Activated CD8-positive, alpha-beta memory T cell treated with anti-CD3 and anti-CD28 coated beads for 36 hours (primary cell): ENCODE measurements at regions not wholly inside any gene's neighbourhood (a gene's known extent, or its start where the extent isn't known, plus 50 kb on each side); places are given as distances from the start of the nearest gene placed in this dataset.
"Not testable (repeated sequence)": the region's sequence is repeated elsewhere in the genome, so short reads cannot be mapped to it uniquely, and the experiment has no call there.

Source experiments
- CTCF ChIA-PET: fragments of 350-600 bp; sonication (Branson Sonifier 250); formaldehyde crosslinking; loops from one replicate; lab custom pipeline; 2021; ENCODE audit warnings: antibody characterized with exemption; lab: Charles Lee
- POLR2A ChIA-PET: fragments of 350-600 bp; sonication (Branson Sonifier 250); formaldehyde crosslinking; loops from one replicate; lab custom pipeline; 2021; ENCODE audit warnings: antibody characterized with exemption; lab: Charles Lee

DNA sequence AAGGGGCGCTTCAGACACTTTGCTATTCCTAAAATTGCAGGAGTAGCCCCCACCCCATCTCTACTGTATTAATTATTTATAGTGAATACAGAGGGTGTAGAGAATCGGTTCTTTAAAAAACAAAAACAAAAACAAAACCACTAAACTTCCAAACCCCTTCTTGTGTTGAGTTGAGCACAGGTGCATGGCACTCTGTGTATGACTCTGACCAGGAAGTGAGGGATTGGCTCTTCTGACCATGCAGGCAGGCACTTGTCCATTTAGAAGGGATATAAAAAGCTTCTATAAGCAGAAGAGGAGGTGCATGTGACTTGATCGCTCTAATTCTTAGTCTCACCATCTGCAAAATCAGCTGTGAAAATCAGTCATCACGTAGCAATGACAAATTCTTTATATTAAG, 108.0 kb upstream of the PRSS1 start:
- POLR2A ChIA-PET, CTCF ChIA-PET: not testable (repeated sequence)

DNA sequence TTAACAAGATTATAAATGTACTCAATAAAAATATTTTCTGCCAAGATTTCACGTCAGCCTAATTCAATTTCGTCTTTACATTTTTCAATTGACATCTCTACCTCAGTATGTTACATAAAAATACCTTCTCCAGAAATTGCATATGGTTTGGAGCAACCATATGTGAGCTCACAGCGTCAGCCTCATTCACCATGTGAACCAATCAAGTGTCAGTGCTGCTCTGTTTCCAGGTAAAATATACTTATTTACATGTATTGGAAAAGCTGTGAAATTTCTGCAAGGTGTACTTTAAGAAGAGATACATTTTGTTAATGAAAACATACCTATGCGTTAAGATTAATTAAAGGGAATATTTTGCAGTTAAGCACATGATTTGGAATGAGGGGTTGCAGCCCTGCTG, 110.7 kb upstream of the PRSS1 start:
- ChIA-PET CTCF (no interaction called here), POLR2A (no interaction called here)

GRCh38 chr7:142637240-142637639, 112.0 kb upstream of the PRSS1 start:
- CTCF ChIA-PET, result no interaction called here

DNA sequence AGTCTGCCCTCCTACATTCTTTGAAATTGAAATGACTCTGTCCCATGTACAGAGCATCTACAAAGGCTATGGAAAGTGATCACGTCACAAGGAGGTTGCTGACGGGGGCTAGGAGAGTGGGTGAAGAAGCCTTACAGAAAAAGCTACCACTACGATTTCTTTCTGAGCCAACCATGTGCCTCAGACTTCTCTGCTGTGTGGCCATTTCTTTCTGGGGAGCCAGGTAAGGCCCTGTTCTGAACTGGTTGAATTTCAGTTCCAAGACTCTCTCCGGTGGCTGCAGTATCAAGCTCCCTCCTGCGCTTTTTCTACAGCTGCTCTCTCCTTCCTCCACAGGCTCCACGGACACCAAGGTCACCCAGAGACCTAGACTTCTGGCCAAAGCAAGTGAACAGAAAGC, 112.5 kb upstream of the PRSS1 start:
- CTCF ChIA-PET, result no interaction called here
- POLR2A ChIA-PET, result interaction anchor here (0.9 to 1.1 kb wide), 2 partner anchors 146 to 162 kb away, joined by 3 read pairs; no protein-coding TSS in a partner anchor

More at GRCh38 chr7:142637240-142637639, 112.0 kb upstream of the PRSS1 start:
- POLR2A ChIA-PET, result interaction anchor here (1.1 kb wide), 1 partner anchor 146 kb away, joined by 3 read pairs; no protein-coding TSS in a partner anchor

DNA sequence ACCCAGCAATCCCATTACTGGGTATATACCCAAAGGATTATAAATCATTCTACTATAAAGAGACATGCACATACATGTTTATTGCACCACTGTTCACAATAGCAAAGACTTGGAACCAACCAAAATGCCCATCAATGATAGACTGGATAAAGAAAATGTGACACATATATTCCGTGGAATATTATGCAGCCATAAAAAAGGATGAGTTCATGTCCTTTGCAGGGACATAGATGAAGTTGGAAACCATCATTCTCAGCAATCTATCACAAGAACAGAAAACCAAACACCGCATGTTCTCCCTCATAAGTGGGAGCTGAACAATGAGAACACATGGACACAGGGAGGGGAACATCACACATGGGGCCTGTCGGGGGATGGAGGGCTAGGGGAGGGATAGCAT, 113.2 kb upstream of the PRSS1 start:
- POLR2A ChIA-PET, result interaction anchor here (0.9 to 1.1 kb wide), 2 partner anchors 147 to 163 kb away, joined by 3 read pairs; no protein-coding TSS in a partner anchor
- CTCF ChIA-PET, result not testable (repeated sequence)

GRCh38 chr7:142632271-142633134, 116.8 kb upstream of the PRSS1 start:
- CTCF ChIA-PET, result interaction anchor here (0.6 to 1.4 kb wide), 5 partner anchors 28 to 344 kb away, joined by 3 to 8 read pairs (median 4); no protein-coding TSS in a partner anchor
- POLR2A ChIA-PET, result no interaction called here

GRCh38 chr7:142629588-142630260, 119.5 kb upstream of the PRSS1 start:
- POLR2A ChIA-PET, result no interaction called here
- CTCF ChIA-PET, result no interaction called here

- ChIA-PET POLR2A (no interaction called here), CTCF (no interaction called here)
Measured at GRCh38 chr7:142628945-142629344, 120.3 kb upstream of the PRSS1 start.

DNA sequence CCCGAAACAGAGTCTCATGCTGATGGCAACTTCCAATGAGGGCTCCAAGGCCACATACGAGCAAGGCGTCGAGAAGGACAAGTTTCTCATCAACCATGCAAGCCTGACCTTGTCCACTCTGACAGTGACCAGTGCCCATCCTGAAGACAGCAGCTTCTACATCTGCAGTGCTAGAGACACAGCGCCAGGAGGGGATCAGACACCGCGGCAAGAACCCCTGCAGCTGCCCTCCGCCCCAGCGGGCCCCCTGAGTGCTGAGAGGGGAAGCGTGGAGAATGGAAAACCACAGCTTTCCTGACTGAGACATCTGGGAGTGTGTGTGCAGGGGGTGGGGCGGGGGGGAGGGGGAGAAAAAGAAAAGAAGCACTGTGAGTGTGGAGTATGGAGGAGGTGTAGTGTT, 122.0 kb upstream of the PRSS1 start:
- CTCF ChIA-PET, POLR2A ChIA-PET: not testable (repeated sequence)

GRCh38 chr7:142626420-142627035, 122.7 kb upstream of the PRSS1 start:
- POLR2A ChIA-PET, result no interaction called here

DNA sequence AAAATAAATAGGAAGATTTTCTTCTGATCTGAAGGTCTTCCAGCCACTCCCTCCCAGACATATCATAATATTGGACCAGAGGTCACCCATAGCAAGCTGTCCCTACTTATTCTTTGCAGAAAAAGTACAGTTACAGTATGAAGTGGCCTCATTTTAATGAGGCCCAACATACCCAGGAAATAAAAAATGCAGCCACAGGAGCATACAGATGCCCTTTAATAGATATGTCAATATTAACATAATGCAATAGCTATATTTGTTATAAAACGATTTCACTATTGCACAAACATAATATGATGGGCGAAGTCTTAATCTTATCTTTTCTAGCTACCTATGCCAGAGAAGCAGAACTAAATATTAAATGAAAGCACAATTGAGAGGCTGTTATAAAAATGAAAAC, 124.1 kb upstream of the PRSS1 start:
- CTCF ChIA-PET, POLR2A ChIA-PET: not testable (repeated sequence)

More at GRCh38 chr7:142626420-142627035, 122.7 kb upstream of the PRSS1 start:
- CTCF ChIA-PET, result no interaction called here

DNA sequence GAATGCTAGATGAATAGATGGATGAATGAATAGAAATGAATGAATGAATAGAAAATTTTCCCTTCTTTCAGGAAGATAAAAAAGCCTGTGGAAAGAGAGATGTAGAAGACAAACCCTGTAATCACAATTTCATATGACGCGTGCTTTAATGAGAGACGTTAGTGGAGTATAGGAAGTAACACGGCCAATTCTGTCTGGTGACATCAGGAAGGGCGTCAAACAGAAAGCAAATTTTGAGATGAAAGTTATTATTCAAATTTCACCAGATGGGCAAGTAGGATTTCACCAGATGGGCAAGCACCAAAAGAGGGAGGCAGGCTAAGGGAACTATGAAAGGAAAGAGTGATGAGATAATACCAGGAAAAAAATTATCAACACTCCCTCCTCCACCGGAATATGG, 128.9 kb upstream of the PRSS1 start:
- POLR2A ChIA-PET, result no interaction called here
- CTCF ChIA-PET, result no interaction called here

- CTCF ChIA-PET, result no interaction called here
- POLR2A ChIA-PET, result interaction anchor here (1.1 kb wide), 1 partner anchor 178 kb away, joined by 3 read pairs; no protein-coding TSS in a partner anchor
Measured at GRCh38 chr7:142618655-142619351, 130.5 kb upstream of the PRSS1 start.

DNA sequence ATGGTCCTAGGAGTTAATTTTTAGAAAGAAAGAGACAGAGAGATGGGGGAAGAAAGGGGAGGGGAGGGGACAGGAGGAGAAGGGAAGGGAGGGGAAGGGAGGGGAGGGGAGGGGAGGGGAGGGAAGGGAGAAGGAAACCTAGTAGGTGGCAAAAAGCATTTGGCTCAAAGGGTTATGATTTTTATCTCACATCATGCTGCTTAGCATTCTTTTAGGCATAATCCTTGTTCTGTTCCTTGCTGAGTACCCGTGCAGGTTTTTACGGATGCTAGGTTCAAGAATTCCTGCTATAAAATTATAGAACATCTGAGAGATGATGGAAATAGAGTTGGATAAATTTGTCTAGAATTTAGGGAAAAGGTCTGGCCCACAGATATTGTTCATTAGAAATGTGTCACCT, 132.4 kb upstream of the PRSS1 start:
- POLR2A ChIA-PET, result no interaction called here
- CTCF ChIA-PET, result no interaction called here

- ChIA-PET POLR2A (no interaction called here), CTCF (no interaction called here)
Measured at GRCh38 chr7:142616121-142616643, 133.1 kb upstream of the PRSS1 start.

GRCh38 chr7:142615508-142615907, 133.8 kb upstream of the PRSS1 start:
- CTCF ChIA-PET, result no interaction called here
- POLR2A ChIA-PET, result no interaction called here

DNA sequence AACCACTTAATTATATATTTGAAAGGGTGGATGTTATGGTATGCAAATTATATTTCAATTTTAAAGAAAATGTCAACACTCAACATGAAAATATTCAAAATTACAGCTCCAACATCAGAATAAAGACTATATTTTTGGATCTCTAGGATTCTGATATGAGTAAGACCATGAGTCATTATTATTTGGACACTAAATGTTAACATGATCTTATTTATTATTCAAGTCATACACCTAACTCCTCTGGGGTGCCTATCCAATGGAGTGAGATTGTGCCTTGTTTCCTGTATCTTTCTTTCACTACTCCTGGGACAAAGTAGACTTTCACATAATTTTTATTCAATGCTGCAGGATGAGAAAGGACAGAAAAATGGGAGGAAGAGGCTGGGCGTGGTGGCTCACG, 135.2 kb upstream of the PRSS1 start:
- ChIA-PET CTCF (interaction anchor here (1.0 kb wide), 1 partner anchor 388 kb away, joined by 3 read pairs; no protein-coding TSS in a partner anchor), POLR2A (no interaction called here)

GRCh38 chr7:142612237-142612881, 136.9 kb upstream of the PRSS1 start:
- CTCF ChIA-PET, result no interaction called here
- POLR2A ChIA-PET, result no interaction called here
